ENCODE measurements at regions not wholly inside any gene's neighbourhood (a gene's known extent, or its start where the extent isn't known, plus 50 kb on each side); places are given as distances from the start of the nearest gene placed in this dataset.

DNA sequence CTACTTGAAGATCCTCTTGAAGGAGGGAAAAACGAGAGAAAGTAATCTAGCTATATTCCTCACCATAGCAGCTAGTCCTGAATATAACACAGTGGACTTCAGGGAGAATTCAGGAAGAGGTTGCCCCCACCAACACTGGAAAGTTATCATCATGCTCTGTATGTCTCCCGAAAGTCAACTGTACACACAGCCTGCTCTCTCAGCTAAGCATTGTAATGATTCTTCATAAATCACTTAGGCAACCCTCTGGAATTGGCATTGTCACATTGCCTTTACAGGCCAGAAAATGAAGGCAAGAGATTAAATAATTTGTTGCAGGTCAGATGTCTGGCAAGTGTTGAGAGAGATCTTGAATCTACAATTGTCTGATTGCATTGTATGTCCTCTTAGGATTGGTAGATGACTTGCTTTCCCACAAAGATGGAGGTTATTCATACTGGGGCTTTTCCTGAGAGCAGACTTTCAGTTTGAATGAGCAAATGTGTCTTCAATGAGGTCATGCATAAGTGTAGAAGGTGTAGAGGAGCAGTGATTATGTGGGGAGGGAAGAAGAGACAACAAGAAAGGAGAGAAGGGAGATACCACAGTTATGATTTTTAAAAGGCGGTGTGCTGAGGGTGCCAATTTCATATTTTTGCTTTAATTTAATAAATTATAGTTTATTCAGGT is 667.2 kb downstream of the DCDC2C start:
- TF ChIP-seq CTCF (IDR thresholded peaks at IDR 0.05; ENCODE audit: insufficient read depth, low read length) = no peak
- DNase-seq (ENCODE audit: low read depth) = no peak
- no peak overlapping the region for H3K4me3 ChIP-seq (ENCODE audit: low read depth, low read length)

DNA sequence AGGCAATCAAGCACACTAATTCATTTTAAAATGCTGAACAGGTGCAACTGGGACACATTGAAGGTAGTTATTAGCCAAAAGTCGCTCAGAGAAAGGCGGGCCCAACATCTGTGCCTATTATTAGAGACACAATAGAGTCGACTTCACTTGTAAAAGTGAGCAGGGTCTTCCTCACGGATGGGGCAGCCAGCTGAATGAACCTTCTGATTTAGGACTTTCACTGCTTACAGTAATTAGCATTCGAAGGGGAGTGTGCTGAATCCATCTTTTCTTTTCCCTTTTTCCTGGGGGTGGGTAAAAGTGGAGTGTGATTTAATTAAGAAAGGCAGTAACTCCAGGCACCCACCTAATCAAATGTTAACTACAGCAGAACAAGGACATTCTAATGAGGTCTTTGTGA is 677.7 kb downstream of the DCDC2C start:
- TF ChIP-seq CTCF (IDR thresholded peaks at IDR 0.05; ENCODE audit: insufficient read depth, low read length) = no peak
- no peak for DNase-seq (ENCODE audit: low read depth)
- H3K4me3 ChIP-seq (ENCODE audit: low read depth, low read length) = no peak overlapping the region

GRCh38 chr2:4381773-4382172 is 678.4 kb downstream of the DCDC2C start:
- DNase-seq (ENCODE audit: low read depth) = no peak
- TF ChIP-seq CTCF (IDR thresholded peaks at IDR 0.05; ENCODE audit: insufficient read depth, low read length) = no peak
- H3K4me3 ChIP-seq (ENCODE audit: low read depth, low read length) = no peak overlapping the region

GRCh38 chr2:4391013-4391412 is 687.6 kb downstream of the DCDC2C start:
- DNase-seq (ENCODE audit: low read depth) = no peak
- H3K4me3 ChIP-seq (ENCODE audit: low read depth, low read length) = no peak overlapping the region
- TF ChIP-seq CTCF (IDR thresholded peaks at IDR 0.05; ENCODE audit: insufficient read depth, low read length) = no peak

DNA sequence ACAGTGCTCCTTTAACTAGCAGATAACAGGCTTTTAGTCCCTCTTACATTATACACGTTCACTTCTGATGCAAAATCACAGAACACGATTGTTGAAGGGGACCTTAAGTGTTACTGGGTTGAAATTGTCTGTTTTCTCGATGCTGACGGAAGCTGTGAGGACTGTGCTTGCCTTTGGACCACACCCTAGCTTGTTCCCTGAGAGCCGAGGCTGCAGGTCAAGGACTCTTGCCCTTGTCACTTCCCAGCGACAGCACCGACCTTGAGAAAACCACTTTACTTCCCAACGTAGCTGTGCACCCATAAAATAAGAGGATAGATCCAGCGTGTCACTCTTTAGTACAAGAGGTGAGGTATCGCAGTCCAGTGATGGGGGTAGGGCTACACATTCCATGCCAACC is 701.0 kb downstream of the DCDC2C start:
- no peak for DNase-seq (ENCODE audit: low read depth)
- TF ChIP-seq CTCF (IDR thresholded peaks at IDR 0.05; ENCODE audit: insufficient read depth, low read length) = no peak

DNA sequence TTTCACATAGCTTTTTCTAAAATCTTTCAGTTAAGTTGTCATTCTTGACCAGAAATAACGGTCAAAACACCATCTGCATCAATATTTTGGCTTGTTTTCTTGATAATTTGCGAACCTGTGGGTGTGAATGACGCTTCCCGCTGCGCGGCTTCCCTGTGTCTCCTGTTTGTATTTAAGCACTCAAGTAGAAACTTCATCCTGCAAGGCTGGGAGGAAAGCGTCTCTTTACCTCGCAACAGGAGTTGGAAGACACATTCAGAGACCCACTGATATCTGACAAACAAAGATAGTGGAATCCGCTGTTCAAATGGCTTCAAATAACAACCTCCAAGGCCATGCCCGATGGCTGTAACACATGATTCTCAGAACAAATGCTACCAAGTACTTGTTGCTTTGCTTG is 704.9 kb downstream of the DCDC2C start:
- TF ChIP-seq CTCF (IDR thresholded peaks at IDR 0.05; ENCODE audit: insufficient read depth, low read length) = no peak
- H3K4me3 ChIP-seq (ENCODE audit: low read depth, low read length) = no peak overlapping the region
- no peak for DNase-seq (ENCODE audit: low read depth)

More for the DNA sequence above, 701.0 kb downstream of the DCDC2C start:
- H3K4me3 ChIP-seq (ENCODE audit: low read depth, low read length) = no peak overlapping the region

GRCh38 chr2:4412637-4413187 is 709.3 kb downstream of the DCDC2C start:
- TF ChIP-seq CTCF (IDR thresholded peaks at IDR 0.05; ENCODE audit: insufficient read depth, low read length) = no peak
- no peak for DNase-seq (ENCODE audit: low read depth)
- H3K4me3 ChIP-seq (ENCODE audit: low read depth, low read length) = no peak overlapping the region
